Prostate gland (tissue), 2 donors: ENCODE measurements at regions not wholly inside any gene's neighbourhood (a gene's known extent, or its start where the extent isn't known, plus 50 kb on each side); places are given as distances from the start of the nearest gene placed in this dataset.

Experiments
- DNase-seq: peaks from one replicate; pipeline ENCODE4 v3.0.0-alpha.2; 2019; ENCODE audit warnings: low spot score
- H3K27ac ChIP-seq, 2 donors: fragments of 200-600 bp; sonication (generic); 2 replicates each; pipeline ENCODE4 v1.5.1; 2017 to 2019
- H3K27me3 ChIP-seq: fragments of 200-600 bp; sonication (generic); replicated peaks from 2 replicates; pipeline ENCODE4 v1.5.1; 2019; ENCODE audit not compliant: insufficient read depth
- H3K36me3 ChIP-seq, 2 donors: fragments of 200-600 bp; sonication (generic); 1 replicate in 1 of 2; 2 replicates in 1 of 2; pipeline versions ENCODE4 v1.5.1 to v1.8.1; 2017 to 2019
- H3K4me1 ChIP-seq: fragments of 200-600 bp; sonication (generic); replicated peaks from 2 replicates; pipeline ENCODE4 v1.5.1; 2019
- H3K4me3 ChIP-seq, 2 donors: fragments of 200-600 bp; sonication (generic); 2 replicates each; pipeline ENCODE4 v1.5.1; 2017 to 2019
- H3K9me3 ChIP-seq: fragments of 200-600 bp; sonication (generic); 2 replicates; pipeline ENCODE4 v1.5.1; 2017
- POLR2A ChIP-seq: fragments of 450-650 bp; IDR thresholded peaks from one replicate; pipeline ENCODE4 v1.6.1; 2016; ENCODE audit warnings: antibody characterized with exemption, mild to moderate bottlenecking
- POLR2AphosphoS5 ChIP-seq: sonication (generic); formaldehyde crosslinking; IDR thresholded peaks from one replicate; pipeline ENCODE4 v1.6.1; 2017; ENCODE audit warnings: antibody characterized with exemption
- WGBS: methylation state at CpG from one replicate; pipeline ENCODE4 v1.1.5; 2018; 5-methylcytosine and 5-hydroxymethylcytosine counted together
- intact Hi-C: fragments of 100-400 bp; cut with DNase I; formaldehyde crosslinking; loops from one replicate; pipeline ENCODE4 v1.14.2; 2022
- TF ChIP-seq, protein P1 (sequence below), 4 experiments: fragments of 200-600 bp in 2 of 4; fragments of 450-650 bp in 2 of 4; sonication (generic) in 2 of 4; IDR thresholded peaks; 1 replicate in 3 of 4; 2 replicates in 1 of 4; pipeline ENCODE4 v1.5.1; 2016 to 2019; ENCODE audit warnings: antibody characterized with exemption in 4 of 4, mild to moderate bottlenecking in 2 of 4, moderate library complexity in 2 of 4

DNA sequence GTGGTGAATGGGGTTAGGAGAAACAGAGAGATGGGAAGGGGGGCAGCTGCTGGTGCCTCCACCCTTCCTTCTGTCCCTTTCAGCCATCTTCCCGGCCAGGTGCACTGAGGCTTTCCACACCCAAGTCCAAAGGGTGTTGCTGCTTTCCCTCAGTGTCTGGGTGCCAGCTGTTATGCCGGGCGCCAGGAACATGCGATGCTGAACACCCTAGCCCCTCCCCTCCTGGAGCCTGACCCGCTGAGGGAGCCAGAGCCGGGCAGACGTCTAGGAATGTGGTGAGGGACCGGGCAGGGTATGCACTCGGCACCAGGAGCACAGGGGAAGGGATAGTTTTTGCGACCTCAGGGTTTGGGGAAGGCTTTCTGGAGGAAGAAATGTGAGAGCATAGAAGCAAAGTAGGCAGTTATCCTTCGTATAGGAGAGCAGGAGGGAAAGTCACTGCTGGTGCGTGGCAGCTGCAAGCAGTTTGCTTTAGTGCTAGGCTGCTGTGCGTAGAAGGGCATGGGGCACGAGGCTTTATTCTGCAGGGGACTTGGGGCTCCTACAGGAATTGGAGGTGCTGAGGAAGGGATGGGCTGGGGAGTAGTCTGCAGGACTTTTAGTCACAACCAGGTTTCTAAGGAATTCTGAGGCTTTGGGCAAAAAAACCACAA lies 147.7 kb downstream of the TSN start:
- TF ChIP-seq, protein P1, sequence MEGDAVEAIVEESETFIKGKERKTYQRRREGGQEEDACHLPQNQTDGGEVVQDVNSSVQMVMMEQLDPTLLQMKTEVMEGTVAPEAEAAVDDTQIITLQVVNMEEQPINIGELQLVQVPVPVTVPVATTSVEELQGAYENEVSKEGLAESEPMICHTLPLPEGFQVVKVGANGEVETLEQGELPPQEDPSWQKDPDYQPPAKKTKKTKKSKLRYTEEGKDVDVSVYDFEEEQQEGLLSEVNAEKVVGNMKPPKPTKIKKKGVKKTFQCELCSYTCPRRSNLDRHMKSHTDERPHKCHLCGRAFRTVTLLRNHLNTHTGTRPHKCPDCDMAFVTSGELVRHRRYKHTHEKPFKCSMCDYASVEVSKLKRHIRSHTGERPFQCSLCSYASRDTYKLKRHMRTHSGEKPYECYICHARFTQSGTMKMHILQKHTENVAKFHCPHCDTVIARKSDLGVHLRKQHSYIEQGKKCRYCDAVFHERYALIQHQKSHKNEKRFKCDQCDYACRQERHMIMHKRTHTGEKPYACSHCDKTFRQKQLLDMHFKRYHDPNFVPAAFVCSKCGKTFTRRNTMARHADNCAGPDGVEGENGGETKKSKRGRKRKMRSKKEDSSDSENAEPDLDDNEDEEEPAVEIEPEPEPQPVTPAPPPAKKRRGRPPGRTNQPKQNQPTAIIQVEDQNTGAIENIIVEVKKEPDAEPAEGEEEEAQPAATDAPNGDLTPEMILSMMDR (IDR thresholded peaks at IDR 0.05): no peak
- no peak for TF ChIP-seq POLR2AphosphoS5
- no peak for TF ChIP-seq POLR2A

DNA sequence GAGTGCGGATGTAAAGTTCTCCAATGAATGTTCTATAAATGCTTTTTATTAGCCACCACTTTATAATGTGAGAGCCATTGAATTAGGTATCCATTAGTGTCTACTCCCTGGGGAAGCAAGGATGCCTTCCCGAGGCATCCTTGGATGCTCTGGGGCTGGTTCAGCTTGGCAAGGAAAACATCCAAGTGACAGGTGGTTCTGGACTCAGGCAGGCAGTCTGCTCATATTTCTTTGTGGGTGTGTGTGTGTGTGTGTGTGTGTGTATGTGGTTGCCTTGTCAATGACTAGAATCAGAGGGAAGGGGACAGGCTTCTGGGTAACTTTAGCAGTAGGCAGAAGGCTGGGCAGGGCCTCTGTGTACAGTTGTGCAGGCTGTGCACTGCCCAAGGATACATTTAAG lies 149.2 kb downstream of the TSN start:
- 49% methylated on average over 2 of the region's 2 CpGs for WGBS
- TF ChIP-seq POLR2A (no peak), POLR2AphosphoS5 (no peak)
- TF ChIP-seq, protein P1 (IDR thresholded peaks at IDR 0.05): no peak
- DNase-seq: no peak
- H3K4me3 ChIP-seq: no peak overlapping the region
- H3K36me3 ChIP-seq: no peaks in the 10 kb centered on the region
- H3K9me3 ChIP-seq: no peaks in the 10 kb centered on the region
- intact Hi-C loops: no loop called here
- no peak overlapping the region for H3K27ac ChIP-seq
- no peaks in the 10 kb centered on the region for H3K4me1 ChIP-seq
- H3K27me3 ChIP-seq: no peaks in the 10 kb centered on the region

More for the DNA sequence above, 147.7 kb downstream of the TSN start:
- Histone ChIP-seq H3K4me3 (no peak overlapping the region), H3K36me3 (no peaks in the 10 kb centered on the region), H3K27me3 (no peaks in the 10 kb centered on the region), H3K27ac (no peak overlapping the region), H3K9me3 (no peaks in the 10 kb centered on the region), H3K4me1 (no peaks in the 10 kb centered on the region)
- intact Hi-C loops: no loop called here
- DNase-seq: no peak
- WGBS: 31% methylated on average over 14 of the region's 14 CpGs

DNA sequence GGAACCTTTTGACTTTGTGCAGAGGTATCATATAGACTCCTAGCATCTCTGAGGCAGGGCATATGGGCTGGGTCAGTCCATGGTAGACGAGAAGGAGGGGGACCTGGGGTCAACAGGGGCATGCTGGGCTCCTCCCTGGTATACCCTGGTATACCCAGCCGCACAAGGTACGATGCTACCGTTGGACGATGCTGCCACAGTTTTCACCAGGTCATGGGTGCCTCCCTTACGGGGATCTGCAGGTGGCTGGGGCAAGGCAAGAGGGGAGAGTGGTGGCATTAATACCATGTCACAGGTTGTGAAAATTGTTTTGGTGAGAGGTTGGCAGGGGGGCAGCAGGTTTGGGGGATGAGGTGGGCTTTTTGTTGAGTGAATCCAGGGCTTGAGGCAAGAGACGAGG lies 149.8 kb downstream of the TSN start:
- no peak for DNase-seq
- WGBS: 93% methylated on average over 7 of the region's 7 CpGs
- H3K9me3 ChIP-seq: no peaks in the 10 kb centered on the region
- H3K27ac ChIP-seq: no peak overlapping the region
- intact Hi-C loops: no loop called here
- no peaks in the 10 kb centered on the region for H3K36me3 ChIP-seq
- H3K4me1 ChIP-seq: no peaks in the 10 kb centered on the region
- TF ChIP-seq, protein P1 (IDR thresholded peaks at IDR 0.05): no peak
- TF ChIP-seq POLR2A (no peak), POLR2AphosphoS5 (no peak)
- H3K27me3 ChIP-seq: no peaks in the 10 kb centered on the region
- H3K4me3 ChIP-seq: no peak overlapping the region

DNA sequence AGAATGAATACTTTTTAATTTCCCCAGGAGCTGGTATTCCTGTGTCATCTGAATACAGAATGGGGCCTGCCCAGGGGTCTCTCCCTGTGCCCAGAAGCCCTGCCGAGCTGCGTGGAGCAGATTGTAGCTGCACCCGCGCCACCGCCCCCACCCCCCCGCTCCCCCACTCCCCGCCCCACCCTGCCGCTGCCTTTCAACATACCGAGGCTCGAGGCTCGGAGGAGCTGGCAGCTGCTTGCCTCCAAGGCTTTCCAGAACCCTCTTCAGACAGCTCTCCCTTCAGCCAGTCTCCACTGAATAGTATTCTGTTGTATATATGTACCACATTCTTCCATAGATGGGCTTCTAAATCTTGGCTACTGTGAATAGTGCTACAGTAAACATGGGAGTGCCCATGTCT lies 150.7 kb downstream of the TSN start:
- Histone ChIP-seq H3K4me1 (no peaks in the 10 kb centered on the region), H3K27ac (no peak overlapping the region), H3K9me3 (no peaks in the 10 kb centered on the region), H3K4me3 (no peak overlapping the region), H3K36me3 (no peaks in the 10 kb centered on the region), H3K27me3 (no peaks in the 10 kb centered on the region)
- WGBS: 80% methylated on average over 11 of the region's 11 CpGs
- intact Hi-C loops: no loop called here
- no peak for TF ChIP-seq POLR2AphosphoS5
- TF ChIP-seq POLR2A: no peak
- TF ChIP-seq, protein P1 (IDR thresholded peaks at IDR 0.05): no peak
- no peak for DNase-seq

DNA sequence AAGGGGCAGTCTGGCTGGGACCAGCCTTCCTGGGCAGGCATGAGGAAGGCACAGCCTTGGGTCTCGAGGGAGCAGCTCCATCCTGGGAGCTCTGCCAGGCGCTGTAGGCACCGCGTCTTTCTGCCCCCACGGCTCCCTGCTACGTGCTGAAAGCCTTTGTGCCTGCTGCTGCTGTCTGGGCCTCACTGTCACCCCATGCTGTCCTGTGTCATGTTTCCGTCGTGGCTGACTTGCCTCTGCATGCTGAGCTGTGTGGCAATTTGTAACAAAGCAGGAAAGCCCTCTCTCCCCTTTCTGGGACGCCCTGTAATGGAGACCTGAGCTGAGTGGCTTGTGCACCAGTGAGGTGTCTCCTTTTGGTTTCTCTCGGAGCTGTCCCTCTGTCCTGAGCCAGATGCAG lies 152.5 kb downstream of the TSN start:
- no peak for DNase-seq
- 50% methylated on average over 10 of the region's 10 CpGs for WGBS
- TF ChIP-seq POLR2A: no peak
- TF ChIP-seq POLR2AphosphoS5: no peak
- TF ChIP-seq, protein P1 (IDR thresholded peaks at IDR 0.05): no peak
- Histone ChIP-seq H3K4me3 (no peak overlapping the region), H3K27ac (no peak overlapping the region), H3K4me1 (no peaks in the 10 kb centered on the region), H3K27me3 (no peaks in the 10 kb centered on the region), H3K36me3 (no peaks in the 10 kb centered on the region), H3K9me3 (no peaks in the 10 kb centered on the region)
- intact Hi-C loops: no loop called here
